ENCODE measurements at regions not wholly inside any gene's neighbourhood (a gene's known extent, or its start where the extent isn't known, plus 50 kb on each side); places are given as distances from the start of the nearest gene placed in this dataset.

- TF ChIP-seq YY1 (IDR thresholded peaks at IDR 0.05): no peak
- TF ChIP-seq, protein P1, sequence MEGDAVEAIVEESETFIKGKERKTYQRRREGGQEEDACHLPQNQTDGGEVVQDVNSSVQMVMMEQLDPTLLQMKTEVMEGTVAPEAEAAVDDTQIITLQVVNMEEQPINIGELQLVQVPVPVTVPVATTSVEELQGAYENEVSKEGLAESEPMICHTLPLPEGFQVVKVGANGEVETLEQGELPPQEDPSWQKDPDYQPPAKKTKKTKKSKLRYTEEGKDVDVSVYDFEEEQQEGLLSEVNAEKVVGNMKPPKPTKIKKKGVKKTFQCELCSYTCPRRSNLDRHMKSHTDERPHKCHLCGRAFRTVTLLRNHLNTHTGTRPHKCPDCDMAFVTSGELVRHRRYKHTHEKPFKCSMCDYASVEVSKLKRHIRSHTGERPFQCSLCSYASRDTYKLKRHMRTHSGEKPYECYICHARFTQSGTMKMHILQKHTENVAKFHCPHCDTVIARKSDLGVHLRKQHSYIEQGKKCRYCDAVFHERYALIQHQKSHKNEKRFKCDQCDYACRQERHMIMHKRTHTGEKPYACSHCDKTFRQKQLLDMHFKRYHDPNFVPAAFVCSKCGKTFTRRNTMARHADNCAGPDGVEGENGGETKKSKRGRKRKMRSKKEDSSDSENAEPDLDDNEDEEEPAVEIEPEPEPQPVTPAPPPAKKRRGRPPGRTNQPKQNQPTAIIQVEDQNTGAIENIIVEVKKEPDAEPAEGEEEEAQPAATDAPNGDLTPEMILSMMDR (IDR thresholded peaks at IDR 0.05; ENCODE audit: low read depth, low read length, missing input control): no peak
- no peak for TF ChIP-seq SP1 (IDR thresholded peaks at IDR 0.05)
- no peak for TF ChIP-seq ATF3 (IDR thresholded peaks at IDR 0.05)
- TF ChIP-seq, protein P2, sequence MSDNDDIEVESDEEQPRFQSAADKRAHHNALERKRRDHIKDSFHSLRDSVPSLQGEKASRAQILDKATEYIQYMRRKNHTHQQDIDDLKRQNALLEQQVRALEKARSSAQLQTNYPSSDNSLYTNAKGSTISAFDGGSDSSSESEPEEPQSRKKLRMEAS (IDR thresholded peaks at IDR 0.05): no peak
- TF ChIP-seq, protein P3, sequence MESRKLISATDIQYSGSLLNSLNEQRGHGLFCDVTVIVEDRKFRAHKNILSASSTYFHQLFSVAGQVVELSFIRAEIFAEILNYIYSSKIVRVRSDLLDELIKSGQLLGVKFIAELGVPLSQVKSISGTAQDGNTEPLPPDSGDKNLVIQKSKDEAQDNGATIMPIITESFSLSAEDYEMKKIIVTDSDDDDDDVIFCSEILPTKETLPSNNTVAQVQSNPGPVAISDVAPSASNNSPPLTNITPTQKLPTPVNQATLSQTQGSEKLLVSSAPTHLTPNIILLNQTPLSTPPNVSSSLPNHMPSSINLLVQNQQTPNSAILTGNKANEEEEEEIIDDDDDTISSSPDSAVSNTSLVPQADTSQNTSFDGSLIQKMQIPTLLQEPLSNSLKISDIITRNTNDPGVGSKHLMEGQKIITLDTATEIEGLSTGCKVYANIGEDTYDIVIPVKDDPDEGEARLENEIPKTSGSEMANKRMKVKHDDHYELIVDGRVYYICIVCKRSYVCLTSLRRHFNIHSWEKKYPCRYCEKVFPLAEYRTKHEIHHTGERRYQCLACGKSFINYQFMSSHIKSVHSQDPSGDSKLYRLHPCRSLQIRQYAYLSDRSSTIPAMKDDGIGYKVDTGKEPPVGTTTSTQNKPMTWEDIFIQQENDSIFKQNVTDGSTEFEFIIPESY (IDR thresholded peaks at IDR 0.05): no peak
- TF ChIP-seq JUND (IDR thresholded peaks at IDR 0.05): no peak
- no peak for TF ChIP-seq HNF4A (conservative IDR thresholded peaks at IDR 0.05)
- no peak for TF ChIP-seq EGR1 (IDR thresholded peaks at IDR 0.05; ENCODE audit: low read depth in 2 of 2)
- TF ChIP-seq FOXA1 (IDR thresholded peaks at IDR 0.05): no peak
- Histone ChIP-seq H3K27me3 (ENCODE audit: control insufficient read depth in 4 of 4, insufficient read depth in 4 of 4, low read length in 3 of 4) (no peaks in the 10 kb centered on the region), H3K4me3 (ENCODE audit: low read depth in 1 of 3, low read length in 3 of 3) (no peak overlapping the region), H3K27ac (ENCODE audit: low read depth in 1 of 2, low read length in 2 of 2) (no peak overlapping the region), H3K9ac (ENCODE audit: low read depth in 1 of 2, low read length in 2 of 2) (no peak overlapping the region), H3K4me1 (ENCODE audit: control insufficient read depth in 4 of 4, insufficient read depth in 4 of 4, low read length in 3 of 4) (no peaks in the 10 kb centered on the region), H3K36me3 (ENCODE audit: control insufficient read depth in 4 of 4, insufficient read depth in 3 of 4, low read depth in 1 of 4, low read length in 3 of 4) (no peaks in the 10 kb centered on the region), H3K9me3 (ENCODE audit: control insufficient read depth in 4 of 4, low read length in 3 of 4) (no peaks in the 10 kb centered on the region)
- WGBS: 54% methylated on average over 4 of the region's 4 CpGs
- no peak for DNase-seq (ENCODE audit: low spot score)
These were observed 689.7 kb upstream of the PRMT6 start for GRCh38 chr1:106366627-106367319.

GRCh38 chr1:106378261-106378660 lies 678.2 kb upstream of the PRMT6 start:
- no peaks in the 10 kb centered on the region for H3K36me3 ChIP-seq (ENCODE audit: control insufficient read depth in 4 of 4, insufficient read depth in 3 of 4, low read depth in 1 of 4, low read length in 3 of 4)
- no peak for TF ChIP-seq RXRA (IDR thresholded peaks at IDR 0.05)
- TF ChIP-seq, protein P1 (IDR thresholded peaks at IDR 0.05; ENCODE audit: low read depth, low read length, missing input control): no peak
- no peak for TF ChIP-seq RAD21 (IDR thresholded peaks at IDR 0.05)
- TF ChIP-seq FOXA1 (IDR thresholded peaks at IDR 0.05): no peak
- TF ChIP-seq EGR1 (IDR thresholded peaks at IDR 0.05; ENCODE audit: low read depth in 2 of 2): no peak
- TF ChIP-seq FOXA2 (IDR thresholded peaks at IDR 0.05): no peak
- no peak for TF ChIP-seq SP1 (IDR thresholded peaks at IDR 0.05)
- TF ChIP-seq YY1 (IDR thresholded peaks at IDR 0.05): no peak
- TF ChIP-seq HNF4A (conservative IDR thresholded peaks at IDR 0.05): no peak
- TF ChIP-seq REST (IDR thresholded peaks at IDR 0.05): no peak
- TF ChIP-seq ATF3 (IDR thresholded peaks at IDR 0.05): no peak
- TF ChIP-seq, protein P2 (IDR thresholded peaks at IDR 0.05): no peak
- no peaks in the 10 kb centered on the region for H3K27me3 ChIP-seq (ENCODE audit: control insufficient read depth in 4 of 4, insufficient read depth in 4 of 4, low read length in 3 of 4)
- no peak overlapping the region for H3K9ac ChIP-seq (ENCODE audit: low read depth in 1 of 2, low read length in 2 of 2)
- H3K9me3 ChIP-seq (ENCODE audit: control insufficient read depth in 4 of 4, low read length in 3 of 4): no peaks in the 10 kb centered on the region
- DNase-seq (ENCODE audit: low spot score): no peak
- H3K27ac ChIP-seq (ENCODE audit: low read depth in 1 of 2, low read length in 2 of 2): no peak overlapping the region
- no peak overlapping the region for H3K4me3 ChIP-seq (ENCODE audit: low read depth in 1 of 3, low read length in 3 of 3)
- no peaks in the 10 kb centered on the region for H3K4me1 ChIP-seq (ENCODE audit: control insufficient read depth in 4 of 4, insufficient read depth in 4 of 4, low read length in 3 of 4)

All from liver (tissue), 8 donors.